Right forelimb (tissue), 1 donor: ENCODE measurements at regions not wholly inside any gene's neighbourhood (a gene's known extent, or its start where the extent isn't known, plus 50 kb on each side); places are given as distances from the start of the nearest gene placed in this dataset.
"Not testable (repeated sequence)": the region's sequence is repeated elsewhere in the genome, so short reads cannot be mapped to it uniquely, and the experiment has no call there.

Experiments used
- DNase-seq: peaks from one replicate; pipeline ENCODE4 v3.0.0-alpha.2; 2018

DNA sequence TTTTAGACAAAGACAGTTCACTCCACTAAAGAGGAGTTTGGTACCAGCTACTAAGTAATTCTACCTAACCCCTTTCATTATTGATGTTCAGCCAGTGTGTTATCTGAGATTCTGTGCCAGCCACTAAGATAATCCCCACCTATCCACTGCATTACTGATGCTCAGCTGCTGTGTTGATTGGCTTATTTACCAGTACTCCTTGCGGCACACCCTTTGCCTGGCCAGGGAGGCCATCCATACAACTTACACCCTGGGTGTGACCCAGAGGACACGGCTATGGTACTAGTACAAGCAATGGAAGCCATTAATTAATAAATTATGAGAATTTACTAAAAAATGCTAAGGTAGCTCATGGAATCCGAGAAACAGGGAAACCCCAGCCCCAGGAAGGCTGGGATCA is 290.7 kb upstream of the CTNNB1 start:
- DNase-seq, result no peak

GRCh38 chr3:40911264-40911663 is 288.0 kb upstream of the CTNNB1 start:
- DNase-seq, result no peak

DNA sequence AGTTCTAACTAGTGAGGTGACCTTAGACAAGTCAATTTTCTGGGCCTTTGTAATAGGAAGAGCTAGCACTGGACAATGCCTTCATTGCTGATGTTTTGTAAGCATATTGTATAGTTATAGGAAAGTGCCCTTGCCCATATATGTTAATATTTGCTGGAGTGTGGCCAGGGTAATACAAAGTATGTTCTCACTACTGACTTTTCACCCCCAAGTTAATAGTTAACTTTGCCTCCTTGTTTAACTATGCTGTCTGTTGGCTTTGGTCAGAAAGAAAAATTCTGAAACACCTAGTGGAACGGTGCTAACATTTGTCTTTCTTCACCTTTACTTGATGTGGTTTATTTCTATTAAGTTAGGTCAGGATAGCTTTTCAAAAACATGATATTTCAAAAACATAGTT is 287.4 kb upstream of the CTNNB1 start:
- no peak for DNase-seq

DNA sequence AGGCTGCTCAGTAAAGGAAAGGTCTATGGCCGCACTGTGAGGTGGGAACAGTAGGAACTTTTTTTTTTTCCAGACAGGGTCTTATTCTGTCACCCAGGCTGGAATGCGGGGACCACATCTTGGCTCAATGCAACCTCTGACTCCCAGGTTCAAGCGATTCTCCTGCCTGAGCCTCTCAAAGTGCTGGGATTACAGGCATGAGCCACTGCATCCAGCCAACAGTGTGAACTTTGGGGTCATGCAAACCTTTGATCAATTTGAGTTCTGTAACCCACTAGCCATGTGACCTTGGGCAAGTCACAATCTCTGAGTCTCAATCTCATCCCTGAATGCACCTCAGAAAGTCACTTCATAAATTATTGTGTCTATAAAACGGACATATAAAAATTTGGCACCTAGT is 286.8 kb upstream of the CTNNB1 start:
- DNase-seq, result no peak

- DNase-seq, result no peak
Observed at GRCh38 chr3:40913192-40913591, 286.1 kb upstream of the CTNNB1 start.

GRCh38 chr3:40913641-40914040 is 285.7 kb upstream of the CTNNB1 start:
- no peak for DNase-seq

- DNase-seq, result no peak
Observed at GRCh38 chr3:40914475-40914874, 284.8 kb upstream of the CTNNB1 start.

- no peak for DNase-seq
Observed at GRCh38 chr3:40915346-40915865, 283.9 kb upstream of the CTNNB1 start.

- DNase-seq, result no peak
Observed at GRCh38 chr3:40920041-40920440, 279.3 kb upstream of the CTNNB1 start.

DNA sequence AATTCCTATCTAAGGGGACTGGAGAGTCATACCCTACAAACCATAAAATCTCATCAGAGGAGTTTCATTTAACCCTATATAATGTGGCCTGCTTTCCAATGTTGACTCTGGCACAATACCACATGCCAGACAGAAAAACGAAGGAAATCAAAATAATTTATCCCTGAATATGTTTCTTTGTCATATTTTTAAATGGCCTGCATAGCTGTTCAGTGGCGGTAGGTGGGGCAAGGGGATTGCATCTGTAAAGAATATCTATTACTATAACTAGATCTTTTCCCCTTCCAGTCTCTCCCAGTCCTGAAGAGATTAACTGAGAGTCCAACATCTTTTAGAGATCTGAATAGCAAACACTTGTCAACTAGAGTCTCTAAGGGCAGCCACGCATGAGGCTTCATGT is 278.1 kb upstream of the CTNNB1 start:
- DNase-seq, result no peak

DNA sequence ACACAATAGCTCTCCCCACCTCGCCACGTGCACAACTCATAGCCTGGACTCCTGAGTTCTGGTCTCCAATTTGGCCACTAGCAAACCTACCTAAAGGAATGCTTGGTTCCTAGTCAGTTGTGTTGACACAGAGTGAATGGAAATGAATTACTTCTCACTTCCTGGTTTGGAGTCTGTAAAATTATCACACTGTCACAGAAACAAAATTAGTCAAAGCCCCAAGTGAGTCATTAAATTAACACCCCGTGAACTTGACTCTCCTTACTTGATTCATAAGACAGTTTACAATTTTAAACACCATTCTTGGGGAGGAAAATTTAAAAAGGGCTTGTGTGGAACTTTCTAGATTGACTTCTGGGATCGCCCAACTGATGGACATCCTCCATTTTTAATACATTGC is 276.2 kb upstream of the CTNNB1 start:
- DNase-seq, result no peak

GRCh38 chr3:40923651-40924050 is 275.7 kb upstream of the CTNNB1 start:
- no peak for DNase-seq

GRCh38 chr3:40924559-40925141 is 274.7 kb upstream of the CTNNB1 start:
- DNase-seq, result no peak

- no peak for DNase-seq
Observed at GRCh38 chr3:40925231-40925630, 274.1 kb upstream of the CTNNB1 start.

- DNase-seq, result no peak
Observed at GRCh38 chr3:40930131-40930538, 269.2 kb upstream of the CTNNB1 start.

GRCh38 chr3:40930756-40931155 is 268.5 kb upstream of the CTNNB1 start:
- DNase-seq, result no peak

- DNase-seq, result no peak
Observed at GRCh38 chr3:40938591-40938990, 260.7 kb upstream of the CTNNB1 start.

DNA sequence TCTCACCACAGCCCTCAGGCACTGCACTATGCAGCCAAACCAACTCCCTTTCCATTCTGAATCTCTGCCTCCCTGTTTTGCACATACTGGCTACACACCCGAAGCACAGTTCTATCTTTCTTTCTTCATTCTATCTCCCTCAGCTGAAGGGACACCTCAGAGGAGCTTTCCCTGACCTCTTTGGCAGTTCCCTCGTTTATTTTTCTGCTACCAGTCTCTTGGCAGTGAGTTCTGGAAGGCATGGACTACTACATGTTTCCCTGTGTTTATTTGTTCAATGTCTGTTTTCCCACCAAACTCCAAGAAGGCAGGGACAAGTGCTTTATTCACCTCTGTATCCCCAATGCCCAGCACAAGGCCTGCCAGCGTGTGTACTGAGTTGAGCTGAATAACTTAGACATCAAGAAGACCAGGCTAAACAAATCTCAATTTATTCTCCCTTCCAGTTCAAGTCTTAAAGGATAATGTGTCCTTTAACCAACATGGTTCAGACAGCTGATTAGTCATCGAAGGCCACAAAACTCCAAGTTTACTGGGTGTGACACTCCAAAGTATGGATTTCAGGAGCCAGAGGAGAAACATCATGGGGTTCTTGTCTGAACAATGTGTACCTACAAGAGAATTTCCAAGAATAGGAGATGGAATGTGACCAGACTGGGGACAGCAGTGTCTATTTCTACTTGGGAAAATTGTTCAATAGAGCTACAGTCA is 260.1 kb upstream of the CTNNB1 start:
- no peak for DNase-seq

DNA sequence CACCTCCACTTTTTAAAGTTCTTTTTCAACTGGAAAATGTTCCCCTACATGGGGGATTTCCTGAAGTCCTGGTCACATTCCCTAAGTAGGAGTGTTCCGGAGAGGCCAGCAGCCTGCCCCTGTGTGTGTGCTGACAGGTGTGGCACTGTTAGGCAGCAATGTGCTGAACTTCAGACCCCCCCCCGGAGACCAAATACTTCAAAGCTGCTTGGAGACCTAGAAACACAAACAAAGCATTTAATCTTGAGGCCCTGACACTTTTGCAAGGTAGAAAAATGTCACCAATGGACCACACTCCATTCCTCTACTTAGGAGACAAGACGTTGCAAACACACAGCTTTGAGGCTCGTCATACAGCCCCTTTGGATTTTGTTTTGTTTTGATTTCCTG is 259.6 kb upstream of the CTNNB1 start:
- DNase-seq, result no peak

DNA sequence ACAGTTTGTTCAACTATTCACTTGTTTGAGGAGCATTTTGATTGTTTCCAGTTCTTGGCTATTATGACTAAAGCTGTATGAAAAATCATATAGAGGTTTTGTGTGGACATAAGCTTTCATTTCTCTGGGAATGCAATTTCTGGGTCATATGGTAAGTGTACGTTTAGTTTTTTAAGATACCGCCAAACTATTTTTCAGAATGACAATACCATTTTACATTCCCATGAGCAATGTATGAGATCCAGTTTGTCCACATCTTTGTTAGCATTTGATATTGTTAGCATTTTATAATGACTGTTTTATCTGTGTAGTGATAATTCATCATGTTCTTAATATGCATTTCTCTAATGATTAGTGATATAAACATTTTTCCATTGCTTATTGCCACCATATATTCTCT is 258.7 kb upstream of the CTNNB1 start:
- DNase-seq, result no peak

- DNase-seq, result not testable (repeated sequence)
Observed at GRCh38 chr3:40947022-40947421, 252.3 kb upstream of the CTNNB1 start.

GRCh38 chr3:40949347-40949746 is 250.0 kb upstream of the CTNNB1 start:
- DNase-seq, result not testable (repeated sequence)

DNA sequence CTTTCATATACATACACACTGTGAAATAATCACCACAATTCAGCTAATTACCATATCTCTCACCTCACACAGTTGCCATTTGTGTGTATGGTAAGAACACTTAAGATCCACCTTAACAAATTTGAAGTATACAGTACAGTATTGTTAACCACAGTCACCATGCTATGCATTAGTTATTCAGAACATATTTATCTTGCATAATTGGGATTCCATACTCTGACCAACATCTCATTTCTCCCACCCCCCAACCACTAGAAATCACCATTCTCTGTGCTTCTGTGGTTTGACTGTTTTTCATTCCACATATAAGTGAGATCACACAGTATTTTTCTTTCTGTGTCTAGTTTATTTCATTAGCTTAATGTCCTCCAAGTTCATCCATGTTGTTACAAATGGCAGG is 247.7 kb upstream of the CTNNB1 start:
- DNase-seq, result no peak

- no peak for DNase-seq
Observed at GRCh38 chr3:40961104-40961857, 238.0 kb upstream of the CTNNB1 start.
